Activated naive CD4-positive, alpha-beta T cell treated with anti-CD3 and anti-CD28 coated beads, Interleukin-2, amount 10 ng/mL, durations not matched to agents 7 days and 5 days (primary cell): ENCODE measurements at regions not wholly inside any gene's neighbourhood (a gene's known extent, or its start where the extent isn't known, plus 50 kb on each side); places are given as distances from the start of the nearest gene placed in this dataset.

Experiments used
- CTCF ChIA-PET: fragments of 350-600 bp; sonication (Branson Sonifier 250); formaldehyde crosslinking; loops from one replicate; lab custom pipeline; 2021; ENCODE audit warnings: antibody characterized with exemption; lab: Charles Lee
- DNase-seq: peaks from one replicate; pipeline ENCODE4 v3.0.0-alpha.2; 2020
- H3K27ac Mint-ChIP-seq: one replicate; pipeline ENCODE4 v1.8.0; 2021; ENCODE audit warnings: mild to moderate bottlenecking, moderate library complexity, mixed read lengths
- H3K27me3 Mint-ChIP-seq: one replicate; pipeline ENCODE4 v1.8.0; 2021; ENCODE audit warnings: mild to moderate bottlenecking, mixed read lengths
- H3K36me3 Mint-ChIP-seq: one replicate; pipeline ENCODE4 v1.8.0; 2021; ENCODE audit warnings: mixed read lengths
- H3K4me1 Mint-ChIP-seq: one replicate; pipeline ENCODE4 v1.8.0; 2021; ENCODE audit warnings: mixed read lengths
- H3K4me3 Mint-ChIP-seq: one replicate; pipeline ENCODE4 v1.8.0; 2021; ENCODE audit warnings: mild to moderate bottlenecking, moderate library complexity, mixed read lengths
- H3K9me3 Mint-ChIP-seq: one replicate; pipeline ENCODE4 v1.8.0; 2021; ENCODE audit warnings: mixed read lengths

- DNase-seq = no peak
- CTCF ChIA-PET = no interaction called here
- H3K27me3 Mint-ChIP-seq = no peaks in the 10 kb centered on the region
- no peak overlapping the region for H3K27ac Mint-ChIP-seq
- no peaks in the 10 kb centered on the region for H3K36me3 Mint-ChIP-seq
- no peak overlapping the region for H3K4me3 Mint-ChIP-seq
- H3K9me3 Mint-ChIP-seq = peaks cover 2% of the 10 kb centered on the region
- H3K4me1 Mint-ChIP-seq = no peaks in the 10 kb centered on the region
These were observed 249.7 kb upstream of the CNTN4 start for GRCh38 chr3:1848935-1849334.

DNA sequence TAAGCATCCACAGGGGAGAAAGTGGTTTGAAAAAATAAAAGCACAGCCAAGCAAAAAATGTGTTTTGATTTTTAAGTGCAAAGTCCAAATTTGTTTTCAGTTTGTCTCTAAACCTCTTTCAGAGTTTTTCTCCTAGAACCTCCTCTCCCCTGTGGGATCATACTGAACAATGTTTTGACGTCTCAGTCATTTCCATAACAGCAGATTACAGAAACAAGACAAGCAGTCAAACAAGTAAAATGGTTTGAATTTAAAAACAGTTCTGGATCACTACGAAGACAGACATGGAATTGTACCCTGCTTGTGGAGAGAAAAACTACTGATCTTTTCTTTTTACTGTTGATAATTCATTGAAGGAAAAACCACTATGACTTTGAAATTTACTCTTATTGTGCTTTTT is 245.7 kb upstream of the CNTN4 start:
- Mint-ChIP-seq H3K27ac (no peak overlapping the region), H3K27me3 (no peaks in the 10 kb centered on the region), H3K9me3 (no peaks in the 10 kb centered on the region), H3K4me1 (no peaks in the 10 kb centered on the region), H3K36me3 (no peaks in the 10 kb centered on the region), H3K4me3 (no peak overlapping the region)
- CTCF ChIA-PET = no interaction called here
- no peak for DNase-seq

DNA sequence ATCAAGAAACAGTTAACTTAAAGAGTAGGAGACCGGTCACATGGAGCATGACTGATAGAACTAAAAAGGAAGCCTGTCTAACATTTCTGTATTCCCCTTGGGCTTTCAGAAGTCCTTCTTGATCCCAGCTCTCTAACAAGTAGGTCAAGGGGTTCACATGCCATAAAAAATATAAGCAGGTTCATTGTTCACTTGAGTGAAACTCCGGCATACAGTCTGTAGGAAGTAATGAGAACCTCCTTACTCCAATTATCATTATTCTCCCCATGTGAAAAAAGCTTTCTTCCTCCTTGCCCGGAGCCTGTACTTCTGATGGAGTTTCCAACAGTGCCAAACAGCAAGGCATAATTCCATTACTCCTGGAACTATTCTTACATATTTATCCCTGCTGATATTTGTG is 242.8 kb upstream of the CNTN4 start:
- CTCF ChIA-PET = no interaction called here
- Mint-ChIP-seq H3K4me3 (no peak overlapping the region), H3K27ac (no peak overlapping the region), H3K27me3 (no peaks in the 10 kb centered on the region), H3K9me3 (no peaks in the 10 kb centered on the region), H3K4me1 (no peaks in the 10 kb centered on the region), H3K36me3 (no peaks in the 10 kb centered on the region)
- no peak for DNase-seq

DNA sequence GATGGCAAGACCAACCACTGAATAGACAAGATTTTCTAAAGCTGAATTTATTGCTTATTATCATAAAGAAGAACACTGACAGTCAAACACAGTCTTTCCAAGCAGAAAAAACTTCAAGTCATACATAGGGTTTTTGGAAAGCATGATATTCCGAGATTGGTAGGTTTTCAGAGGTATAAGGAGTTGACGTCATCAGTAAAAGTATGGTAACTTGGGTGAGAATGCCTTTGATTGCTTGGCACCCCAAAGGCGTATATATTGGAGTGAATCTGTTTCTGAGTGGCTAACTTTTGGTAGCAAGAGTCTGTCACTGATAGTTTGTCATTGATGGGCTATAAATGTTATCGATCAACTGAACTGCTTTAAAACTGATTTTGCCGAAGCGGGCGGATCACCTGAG is 227.9 kb upstream of the CNTN4 start:
- no peaks in the 10 kb centered on the region for H3K36me3 Mint-ChIP-seq
- H3K4me1 Mint-ChIP-seq = no peaks in the 10 kb centered on the region
- CTCF ChIA-PET = no interaction called here
- H3K4me3 Mint-ChIP-seq = no peak overlapping the region
- H3K27ac Mint-ChIP-seq = no peak overlapping the region
- no peaks in the 10 kb centered on the region for H3K27me3 Mint-ChIP-seq
- no peak for DNase-seq
- peaks cover 6% of the 10 kb centered on the region for H3K9me3 Mint-ChIP-seq

- Mint-ChIP-seq H3K4me3 (no peak overlapping the region), H3K27me3 (no peaks in the 10 kb centered on the region), H3K9me3 (peaks cover 9% of the 10 kb centered on the region), H3K36me3 (no peaks in the 10 kb centered on the region), H3K27ac (no peak overlapping the region), H3K4me1 (no peaks in the 10 kb centered on the region)
- CTCF ChIA-PET = no interaction called here
- no peak for DNase-seq
These were observed 215.1 kb upstream of the CNTN4 start for GRCh38 chr3:1883534-1883933.

- CTCF ChIA-PET = no interaction called here
- Mint-ChIP-seq H3K27ac (no peak overlapping the region), H3K4me1 (no peaks in the 10 kb centered on the region), H3K27me3 (no peaks in the 10 kb centered on the region), H3K36me3 (no peaks in the 10 kb centered on the region), H3K9me3 (peaks cover 30% of the 10 kb centered on the region), H3K4me3 (no peak overlapping the region)
- no peak for DNase-seq
These were observed 206.2 kb upstream of the CNTN4 start for GRCh38 chr3:1892459-1892858.

DNA sequence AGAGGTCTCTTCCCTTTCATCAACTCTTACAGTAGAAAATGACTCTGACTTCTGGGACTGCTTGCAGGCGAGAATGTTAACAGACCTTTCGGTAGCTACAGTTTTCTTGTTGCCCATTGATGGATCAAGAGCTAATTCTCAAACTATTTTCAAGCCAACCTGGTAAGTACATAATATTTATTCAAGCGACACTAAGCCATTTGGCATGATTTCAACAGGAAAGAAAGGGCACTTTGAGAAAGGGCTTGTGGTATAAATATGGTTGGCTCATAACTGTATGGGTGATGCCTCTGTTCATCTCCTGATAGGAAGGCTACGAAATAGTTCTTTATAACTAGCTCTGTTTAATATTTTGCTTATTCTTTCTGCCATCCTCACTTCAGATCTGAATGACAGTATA is 196.2 kb upstream of the CNTN4 start:
- peaks cover 6% of the 10 kb centered on the region for H3K9me3 Mint-ChIP-seq

DNA sequence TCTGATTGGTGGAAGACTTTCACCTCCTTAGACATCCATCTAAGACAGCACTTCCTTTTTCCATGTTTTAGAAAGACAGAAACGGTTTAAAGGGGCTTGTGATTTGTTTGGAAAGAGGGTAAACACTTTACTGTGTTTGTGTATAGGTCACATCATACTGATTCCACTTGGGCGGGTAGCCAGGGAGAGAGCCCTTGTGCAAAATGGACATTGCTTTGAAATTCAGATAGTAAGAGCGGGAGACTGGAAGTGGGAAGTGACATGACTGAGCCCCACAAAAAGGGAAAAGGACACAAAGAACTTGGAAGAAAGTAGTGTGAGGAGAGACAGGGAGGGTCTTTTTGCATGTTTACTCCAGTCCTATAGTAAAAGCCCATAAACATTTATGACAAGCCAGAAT is 195.6 kb upstream of the CNTN4 start:
- DNase-seq = no peak
- Mint-ChIP-seq H3K4me1 (no peaks in the 10 kb centered on the region), H3K9me3 (peaks cover 6% of the 10 kb centered on the region), H3K36me3 (no peaks in the 10 kb centered on the region), H3K27ac (no peak overlapping the region), H3K27me3 (no peaks in the 10 kb centered on the region), H3K4me3 (no peak overlapping the region)
- CTCF ChIA-PET = no interaction called here

More for the DNA sequence above, 196.2 kb upstream of the CNTN4 start:
- Mint-ChIP-seq H3K27ac (no peak overlapping the region), H3K4me3 (no peak overlapping the region), H3K27me3 (no peaks in the 10 kb centered on the region), H3K36me3 (no peaks in the 10 kb centered on the region), H3K4me1 (no peaks in the 10 kb centered on the region)
- CTCF ChIA-PET = no interaction called here
- DNase-seq = no peak

DNA sequence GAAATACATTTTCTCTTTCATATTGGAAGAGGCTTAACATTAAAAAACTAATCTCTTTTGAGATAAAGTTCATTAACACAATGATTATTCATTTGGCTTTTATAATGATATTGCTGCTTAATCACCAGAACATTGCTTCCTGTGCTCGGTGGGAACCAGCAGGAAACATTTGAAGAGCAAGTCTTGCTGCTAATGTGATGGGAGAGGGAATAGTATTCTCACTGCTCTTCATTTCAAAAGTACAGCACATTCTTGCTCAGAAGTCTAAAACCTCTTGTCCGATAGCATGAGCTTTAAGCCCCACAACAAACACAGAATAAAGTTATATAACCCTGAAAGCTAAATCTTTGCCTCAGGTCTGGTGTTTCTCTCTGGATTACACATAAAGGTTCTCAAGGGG is 190.8 kb upstream of the CNTN4 start:
- peaks cover 8% of the 10 kb centered on the region for H3K9me3 Mint-ChIP-seq
- no peak overlapping the region for H3K27ac Mint-ChIP-seq
- no peaks in the 10 kb centered on the region for H3K27me3 Mint-ChIP-seq
- no peak overlapping the region for H3K4me3 Mint-ChIP-seq
- no peaks in the 10 kb centered on the region for H3K4me1 Mint-ChIP-seq
- CTCF ChIA-PET = no interaction called here
- no peak for DNase-seq
- H3K36me3 Mint-ChIP-seq = no peaks in the 10 kb centered on the region

- H3K27me3 Mint-ChIP-seq = no peaks in the 10 kb centered on the region
- no peak overlapping the region for H3K27ac Mint-ChIP-seq
- DNase-seq = no peak
- peaks cover 8% of the 10 kb centered on the region for H3K9me3 Mint-ChIP-seq
- H3K4me1 Mint-ChIP-seq = no peaks in the 10 kb centered on the region
- CTCF ChIA-PET = no interaction called here
- H3K36me3 Mint-ChIP-seq = no peaks in the 10 kb centered on the region
- no peak overlapping the region for H3K4me3 Mint-ChIP-seq
These were observed 189.8 kb upstream of the CNTN4 start for GRCh38 chr3:1908651-1909445.

DNA sequence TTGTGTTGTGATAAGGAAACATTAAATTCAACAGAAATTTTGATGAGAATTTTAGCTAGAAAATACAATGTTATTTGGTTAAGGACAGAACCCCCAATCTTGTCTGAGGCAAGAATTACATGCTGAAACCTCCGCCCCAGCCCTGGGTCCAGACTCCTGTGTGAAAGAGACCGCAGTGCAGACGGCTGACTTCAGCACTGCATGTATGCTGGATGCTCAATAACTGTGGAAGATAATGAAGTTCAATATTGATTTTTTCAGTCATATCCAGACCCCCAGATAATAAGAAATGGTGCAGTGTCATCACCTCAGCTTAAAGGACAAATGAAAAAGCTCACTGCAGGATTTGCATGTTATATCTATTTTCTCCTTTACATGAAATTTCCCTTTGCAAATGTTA is 188.3 kb upstream of the CNTN4 start:
- H3K36me3 Mint-ChIP-seq = no peaks in the 10 kb centered on the region
- CTCF ChIA-PET = no interaction called here
- peaks cover 7% of the 10 kb centered on the region for H3K9me3 Mint-ChIP-seq
- DNase-seq = no peak
- no peak overlapping the region for H3K27ac Mint-ChIP-seq
- no peaks in the 10 kb centered on the region for H3K4me1 Mint-ChIP-seq
- H3K4me3 Mint-ChIP-seq = no peak overlapping the region
- no peaks in the 10 kb centered on the region for H3K27me3 Mint-ChIP-seq

GRCh38 chr3:1929788-1930414 is 168.8 kb upstream of the CNTN4 start:
- CTCF ChIA-PET = no interaction called here
- peaks cover 30% of the 10 kb centered on the region for H3K9me3 Mint-ChIP-seq
- no peak overlapping the region for H3K27ac Mint-ChIP-seq
- no peaks in the 10 kb centered on the region for H3K36me3 Mint-ChIP-seq
- no peak overlapping the region for H3K4me3 Mint-ChIP-seq
- no peaks in the 10 kb centered on the region for H3K4me1 Mint-ChIP-seq
- no peak for DNase-seq
- no peaks in the 10 kb centered on the region for H3K27me3 Mint-ChIP-seq

DNA sequence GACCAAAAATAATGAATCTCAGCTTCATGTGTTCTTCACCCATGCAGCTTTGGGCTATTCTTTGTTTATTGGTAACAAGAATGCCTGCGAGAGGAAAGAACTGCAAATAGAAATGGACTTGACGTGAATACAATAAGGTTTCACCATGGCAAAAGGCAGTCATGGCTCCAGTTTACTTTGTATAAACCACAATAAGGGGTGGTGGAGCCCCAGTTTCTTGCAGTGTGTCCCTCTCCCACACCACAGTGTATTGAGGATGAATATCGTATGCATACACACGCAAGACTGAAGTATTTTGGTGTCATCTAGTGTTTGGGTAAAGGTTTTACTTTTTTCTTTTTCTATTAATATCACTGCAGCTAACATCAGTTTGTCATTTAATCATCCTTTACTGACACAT is 159.7 kb upstream of the CNTN4 start:
- no peaks in the 10 kb centered on the region for H3K36me3 Mint-ChIP-seq
- no peaks in the 10 kb centered on the region for H3K27me3 Mint-ChIP-seq
- H3K4me3 Mint-ChIP-seq = no peak overlapping the region
- CTCF ChIA-PET = no interaction called here
- DNase-seq = no peak
- H3K9me3 Mint-ChIP-seq = peaks cover 9% of the 10 kb centered on the region
- no peak overlapping the region for H3K27ac Mint-ChIP-seq
- no peaks in the 10 kb centered on the region for H3K4me1 Mint-ChIP-seq

DNA sequence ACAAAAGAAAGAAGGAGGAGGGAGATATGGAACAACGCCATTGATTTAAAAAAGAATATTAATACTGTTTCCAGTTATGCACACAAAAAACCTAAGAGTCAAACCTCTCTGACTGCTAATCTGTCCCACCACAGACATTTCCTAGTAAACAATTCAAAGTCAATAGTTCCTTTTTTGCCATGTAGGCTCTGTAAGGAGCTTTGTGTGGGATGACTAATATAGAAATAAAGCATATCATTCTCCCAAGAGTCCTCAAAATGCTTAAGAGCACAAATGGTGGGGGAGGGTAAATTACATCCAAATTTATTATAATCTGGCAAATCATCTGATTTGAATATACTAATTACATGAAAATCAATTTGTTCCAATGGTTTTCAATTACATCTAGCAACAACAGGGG is 155.9 kb upstream of the CNTN4 start:
- CTCF ChIA-PET = no interaction called here
- H3K4me3 Mint-ChIP-seq = no peak overlapping the region
- no peaks in the 10 kb centered on the region for H3K36me3 Mint-ChIP-seq
- no peak overlapping the region for H3K27ac Mint-ChIP-seq
- peaks cover 3% of the 10 kb centered on the region for H3K9me3 Mint-ChIP-seq
- H3K27me3 Mint-ChIP-seq = no peaks in the 10 kb centered on the region
- DNase-seq = no peak
- H3K4me1 Mint-ChIP-seq = no peaks in the 10 kb centered on the region

DNA sequence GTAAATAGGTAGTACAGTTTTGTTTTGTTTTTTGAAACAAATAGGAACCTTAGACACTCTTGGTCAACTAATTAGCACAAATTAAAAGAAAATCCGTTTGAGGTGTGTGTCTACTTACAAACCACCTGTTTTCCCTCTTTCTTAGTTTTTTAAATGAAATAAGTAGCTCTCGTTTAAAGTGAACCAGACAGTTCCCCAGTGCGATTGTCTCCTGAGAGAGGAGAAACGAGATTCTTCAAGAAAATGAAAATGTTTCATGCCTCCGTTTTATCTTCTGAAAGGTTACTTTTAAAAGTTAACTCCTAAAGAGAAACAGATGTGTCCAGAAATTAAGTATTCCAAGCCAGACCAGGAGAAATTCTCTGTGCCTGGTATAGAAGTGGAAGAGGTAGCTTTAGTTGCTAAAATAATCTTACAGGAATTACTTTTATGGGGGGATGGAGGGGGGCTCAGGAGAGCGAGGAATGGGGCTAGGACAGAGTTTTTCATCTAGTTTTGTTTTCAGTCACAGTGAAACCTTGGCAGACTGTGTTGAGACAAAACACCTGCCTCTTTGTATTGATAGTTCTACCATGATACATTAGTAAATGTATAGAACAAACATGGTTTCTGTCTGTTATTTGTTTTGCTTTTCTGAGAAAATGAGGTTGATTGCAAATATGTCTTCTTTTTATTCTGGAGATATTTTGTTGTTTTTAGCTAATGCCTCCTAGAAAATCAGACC is 155.1 kb upstream of the CNTN4 start:
- Mint-ChIP-seq H3K36me3 (no peaks in the 10 kb centered on the region), H3K27ac (no peak overlapping the region), H3K9me3 (peaks cover 3% of the 10 kb centered on the region), H3K4me1 (no peaks in the 10 kb centered on the region), H3K27me3 (no peaks in the 10 kb centered on the region), H3K4me3 (no peak overlapping the region)
- CTCF ChIA-PET = no interaction called here
- no peak for DNase-seq
